ENCODE measurements at regions not wholly inside any gene's neighbourhood (a gene's known extent, or its start where the extent isn't known, plus 50 kb on each side); places are given as distances from the start of the nearest gene placed in this dataset.

- TF ChIP-seq CTCF (IDR thresholded peaks at IDR 0.05) (no peak), ZFX (IDR thresholded peaks at IDR 0.05; ENCODE audit: borderline replicate concordance) (no peak)
Observed at GRCh38 chr7:130963339-130963738, 229.3 kb upstream of the KLF14 start.

All from 22Rv1 (cell line).